ENCODE measurements at regions not wholly inside any gene's neighbourhood (a gene's known extent, or its start where the extent isn't known, plus 50 kb on each side); places are given as distances from the start of the nearest gene placed in this dataset.

DNA sequence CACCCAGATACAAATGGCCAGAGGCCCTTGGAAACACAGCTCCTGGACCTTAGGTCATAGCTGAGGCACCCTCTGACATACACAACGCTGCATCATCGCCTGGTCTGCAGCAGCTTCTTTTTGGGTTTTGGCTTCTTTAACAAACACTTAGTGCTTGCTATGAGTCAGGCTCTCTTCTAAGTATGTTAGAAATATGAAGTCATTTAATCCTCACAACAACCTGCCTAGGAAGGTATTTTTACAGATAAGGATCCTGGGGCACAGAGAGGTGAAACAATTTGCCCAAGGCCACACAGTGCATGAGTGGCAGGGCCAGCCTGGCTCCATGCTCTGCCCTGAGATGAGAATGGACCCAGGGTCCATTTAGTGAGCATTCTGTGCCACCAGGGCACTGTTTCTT is 96.6 kb downstream of the TMEM17 start:
- no peak for DNase-seq (ENCODE audit: extremely low spot score, unreplicated experiment)
- H3K4me1 Mint-ChIP-seq (ENCODE audit: unreplicated experiment), result peaks cover 30% of the 10 kb centered on the region
- no peak overlapping the region for H3K4me3 Mint-ChIP-seq (ENCODE audit: unreplicated experiment)
- H3K27ac Mint-ChIP-seq (ENCODE audit: unreplicated experiment), result no peak overlapping the region
- H3K9me3 Mint-ChIP-seq (ENCODE audit: unreplicated experiment), result no peaks in the 10 kb centered on the region
- H3K36me3 Mint-ChIP-seq (ENCODE audit: unreplicated experiment), result no peaks in the 10 kb centered on the region
- TF ChIP-seq, protein P1, sequence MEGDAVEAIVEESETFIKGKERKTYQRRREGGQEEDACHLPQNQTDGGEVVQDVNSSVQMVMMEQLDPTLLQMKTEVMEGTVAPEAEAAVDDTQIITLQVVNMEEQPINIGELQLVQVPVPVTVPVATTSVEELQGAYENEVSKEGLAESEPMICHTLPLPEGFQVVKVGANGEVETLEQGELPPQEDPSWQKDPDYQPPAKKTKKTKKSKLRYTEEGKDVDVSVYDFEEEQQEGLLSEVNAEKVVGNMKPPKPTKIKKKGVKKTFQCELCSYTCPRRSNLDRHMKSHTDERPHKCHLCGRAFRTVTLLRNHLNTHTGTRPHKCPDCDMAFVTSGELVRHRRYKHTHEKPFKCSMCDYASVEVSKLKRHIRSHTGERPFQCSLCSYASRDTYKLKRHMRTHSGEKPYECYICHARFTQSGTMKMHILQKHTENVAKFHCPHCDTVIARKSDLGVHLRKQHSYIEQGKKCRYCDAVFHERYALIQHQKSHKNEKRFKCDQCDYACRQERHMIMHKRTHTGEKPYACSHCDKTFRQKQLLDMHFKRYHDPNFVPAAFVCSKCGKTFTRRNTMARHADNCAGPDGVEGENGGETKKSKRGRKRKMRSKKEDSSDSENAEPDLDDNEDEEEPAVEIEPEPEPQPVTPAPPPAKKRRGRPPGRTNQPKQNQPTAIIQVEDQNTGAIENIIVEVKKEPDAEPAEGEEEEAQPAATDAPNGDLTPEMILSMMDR (IDR thresholded peaks at IDR 0.05), result no peak
- H3K27me3 Mint-ChIP-seq (ENCODE audit: unreplicated experiment), result peaks cover 10% of the 10 kb centered on the region

DNA sequence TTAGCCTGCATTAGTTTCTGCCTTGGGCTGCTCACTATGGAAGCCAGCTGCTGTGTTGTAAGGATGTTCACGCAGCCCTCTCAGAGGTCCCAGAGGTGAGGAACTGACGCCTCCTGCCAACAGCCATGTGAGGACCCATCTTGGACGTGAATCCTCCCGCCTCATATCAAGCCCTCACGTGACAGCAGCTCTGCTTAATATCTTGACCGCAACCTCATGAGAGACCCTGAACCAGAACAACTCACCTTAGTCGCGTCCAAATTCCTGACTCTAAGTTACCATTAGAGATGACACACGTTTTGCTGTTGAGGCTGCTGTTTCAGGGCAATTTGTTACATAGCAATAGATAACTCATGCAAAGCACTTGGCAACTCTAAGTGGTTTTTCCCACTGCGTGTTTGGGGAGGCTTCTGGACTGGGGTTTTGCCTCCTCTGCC is 97.7 kb downstream of the TMEM17 start:
- Mint-ChIP-seq H3K27me3 (ENCODE audit: unreplicated experiment) (peaks cover 10% of the 10 kb centered on the region), H3K9me3 (ENCODE audit: unreplicated experiment) (no peaks in the 10 kb centered on the region), H3K4me3 (ENCODE audit: unreplicated experiment) (no peak overlapping the region), H3K36me3 (ENCODE audit: unreplicated experiment) (no peaks in the 10 kb centered on the region), H3K4me1 (ENCODE audit: unreplicated experiment) (peaks cover 30% of the 10 kb centered on the region), H3K27ac (ENCODE audit: unreplicated experiment) (no peak overlapping the region)
- DNase-seq (ENCODE audit: extremely low spot score, unreplicated experiment), result no peak
- TF ChIP-seq, protein P1 (IDR thresholded peaks at IDR 0.05), result no peak

DNA sequence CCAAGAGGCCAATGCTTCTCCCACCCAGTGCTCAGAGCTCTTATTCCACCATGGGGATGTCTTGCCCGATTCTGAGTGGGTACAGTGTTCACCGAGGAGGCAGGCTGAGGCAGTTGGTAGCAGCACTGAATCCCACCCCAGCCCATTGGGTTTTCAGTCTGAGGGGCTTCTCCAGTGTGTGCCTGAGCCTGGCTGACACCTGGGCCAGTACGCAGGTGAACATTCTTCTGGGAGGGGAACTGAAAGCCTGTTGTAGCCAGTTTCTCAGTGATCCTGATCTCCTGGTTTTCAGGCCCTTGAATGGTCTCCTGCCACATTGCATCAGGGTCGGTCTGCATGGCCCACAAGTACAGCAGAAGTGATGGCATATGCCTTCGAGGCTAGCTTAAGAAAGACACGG is 98.2 kb downstream of the TMEM17 start:
- Mint-ChIP-seq H3K4me1 (ENCODE audit: unreplicated experiment) (peaks cover 30% of the 10 kb centered on the region), H3K27me3 (ENCODE audit: unreplicated experiment) (peaks cover 10% of the 10 kb centered on the region), H3K27ac (ENCODE audit: unreplicated experiment) (no peak overlapping the region), H3K4me3 (ENCODE audit: unreplicated experiment) (no peak overlapping the region), H3K36me3 (ENCODE audit: unreplicated experiment) (no peaks in the 10 kb centered on the region), H3K9me3 (ENCODE audit: unreplicated experiment) (no peaks in the 10 kb centered on the region)
- TF ChIP-seq, protein P1 (IDR thresholded peaks at IDR 0.05), result no peak
- peak; percentile 56 for DNase-seq (ENCODE audit: extremely low spot score, unreplicated experiment)

DNA sequence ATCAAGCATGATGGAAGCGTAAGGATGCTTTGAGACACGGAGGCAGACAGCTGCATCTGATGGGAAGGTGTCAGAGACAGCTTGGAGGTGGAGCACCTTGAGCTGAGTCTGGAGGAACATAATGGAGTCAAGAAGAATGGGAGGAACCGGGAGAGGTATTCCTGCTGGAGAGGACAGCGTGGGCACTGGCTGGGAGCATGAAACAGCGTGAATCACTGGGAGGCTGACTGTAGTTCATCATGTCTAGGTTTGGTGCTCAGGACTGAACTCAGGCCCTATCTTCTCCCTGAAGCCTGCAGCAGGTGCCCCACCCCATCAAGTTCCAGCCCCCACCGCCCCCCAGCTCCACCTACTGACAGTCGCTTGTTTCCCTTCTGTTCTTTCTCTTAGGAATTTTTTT is 98.6 kb downstream of the TMEM17 start:
- Mint-ChIP-seq H3K4me3 (ENCODE audit: unreplicated experiment) (no peak overlapping the region), H3K36me3 (ENCODE audit: unreplicated experiment) (no peaks in the 10 kb centered on the region), H3K27me3 (ENCODE audit: unreplicated experiment) (peaks cover 10% of the 10 kb centered on the region), H3K9me3 (ENCODE audit: unreplicated experiment) (no peaks in the 10 kb centered on the region), H3K27ac (ENCODE audit: unreplicated experiment) (no peak overlapping the region), H3K4me1 (ENCODE audit: unreplicated experiment) (peaks cover 28% of the 10 kb centered on the region)
- TF ChIP-seq, protein P1 (IDR thresholded peaks at IDR 0.05), result no peak
- peak; percentile 60 for DNase-seq (ENCODE audit: extremely low spot score, unreplicated experiment)

DNA sequence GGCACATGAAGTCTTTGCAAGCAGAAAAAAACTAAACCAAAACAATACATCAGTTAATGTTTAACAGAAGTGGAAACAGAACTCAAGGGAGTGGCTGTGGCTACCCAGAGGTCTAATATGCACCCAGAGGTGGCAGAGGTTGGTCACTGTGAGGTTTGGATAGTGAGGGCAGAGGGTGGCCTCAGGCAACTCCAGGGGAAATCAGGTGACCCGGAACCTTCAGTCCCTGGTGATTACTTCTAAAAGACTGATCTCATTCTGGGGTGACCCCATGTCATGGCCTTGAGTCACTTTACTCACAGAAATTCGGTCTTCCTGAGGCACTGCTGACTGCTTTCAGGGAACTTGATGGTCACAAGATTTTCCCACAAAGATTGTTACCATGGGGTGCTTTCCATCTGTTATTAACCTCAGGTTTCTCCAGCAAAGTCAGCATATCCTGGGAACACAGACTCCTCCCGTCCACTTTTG is 99.4 kb downstream of the TMEM17 start:
- no peak for DNase-seq (ENCODE audit: extremely low spot score, unreplicated experiment)
- H3K27ac Mint-ChIP-seq (ENCODE audit: unreplicated experiment), result no peak overlapping the region
- TF ChIP-seq, protein P1 (IDR thresholded peaks at IDR 0.05), result no peak
- H3K4me1 Mint-ChIP-seq (ENCODE audit: unreplicated experiment), result peaks cover 23% of the 10 kb centered on the region
- H3K9me3 Mint-ChIP-seq (ENCODE audit: unreplicated experiment), result peaks cover 7% of the 10 kb centered on the region
- peaks cover 10% of the 10 kb centered on the region for H3K27me3 Mint-ChIP-seq (ENCODE audit: unreplicated experiment)
- H3K4me3 Mint-ChIP-seq (ENCODE audit: unreplicated experiment), result no peak overlapping the region
- H3K36me3 Mint-ChIP-seq (ENCODE audit: unreplicated experiment), result peaks cover 4% of the 10 kb centered on the region
